Psoas muscle (tissue), 7 donors: ENCODE measurements at regions not wholly inside any gene's neighbourhood (a gene's known extent, or its start where the extent isn't known, plus 50 kb on each side); places are given as distances from the start of the nearest gene placed in this dataset.

Source experiments
- ATAC-seq, 4 donors: fragments of 200-7000 bp; cut with Tn5 transposase; one replicate each; pipeline ENCODE4 v1.9.1; 2020; ENCODE audit warnings: moderate library complexity in 3 of 4, mild to moderate bottlenecking in 2 of 4
- DNase-seq, 2 donors: peaks; one replicate each; pipeline ENCODE4 v3.0.0-alpha.2; 2020
- H3K27ac ChIP-seq: fragments of 200-600 bp; one replicate; pipeline ENCODE4 v1.8.0; 2022
- H3K27me3 ChIP-seq, 3 donors: fragments of 200-600 bp in 1 of 3; one replicate each; pipeline versions ENCODE4 v1.6.1 to v1.8.0; 2013 to 2022; ENCODE audit warnings: low read length in 2 of 3, mild to moderate bottlenecking in 2 of 3, moderate library complexity in 1 of 3; ENCODE audit not compliant: insufficient read depth in 3 of 3
- H3K36me3 ChIP-seq, 2 donors: fragments of 200-600 bp in 1 of 2; one replicate each; pipeline versions ENCODE4 v1.6.1 to v1.8.0; 2013 to 2022; ENCODE audit warnings: low read depth in 1 of 2, mild to moderate bottlenecking in 1 of 2, moderate library complexity in 1 of 2; ENCODE audit not compliant: insufficient read depth in 1 of 2
- H3K4me1 ChIP-seq: fragments of 200-600 bp; one replicate; pipeline ENCODE4 v1.8.0; 2022
- H3K4me3 ChIP-seq: fragments of 200-600 bp; one replicate; pipeline ENCODE4 v1.8.0; 2022; ENCODE audit warnings: mild to moderate bottlenecking
- H3K9me3 ChIP-seq: fragments of 200-600 bp; one replicate; pipeline ENCODE4 v1.8.0; 2022
- CTCF ChIP-seq: fragments of 200-600 bp; IDR thresholded peaks from one replicate; pipeline ENCODE4 v1.8.0; 2022; ENCODE audit warnings: antibody characterized with exemption
- WGBS, 3 donors: extraction: QIAGEN DNeasy Blood & Tissue Kit; methylation state at CpG; one replicate each; pipeline versions ENCODE4 v1.1.6 to v1.1.7; 2013; 5-methylcytosine and 5-hydroxymethylcytosine counted together
- intact Hi-C, 2 donors: fragments of 100-400 bp; cut with DNase I; formaldehyde crosslinking; loops; one replicate each; pipeline versions ENCODE4 v1.11.0 to v1.14.2; 2022
- donor health status: healthy with polysubstance abuse.
- donor health status: DM: no; HTN: no; CAD: no; lungs with moderate emphysema.
- donor health status: Bipolar disorder and iron deficiency.
- donor health status: healthy.
- donor health status: DM: yes; HTN: yes; CAD: no.
- donor health status: DM: no; HTN: no; CAD: no.
- donor health status: DM: yes; HTN: yes; CAD: no.

DNA sequence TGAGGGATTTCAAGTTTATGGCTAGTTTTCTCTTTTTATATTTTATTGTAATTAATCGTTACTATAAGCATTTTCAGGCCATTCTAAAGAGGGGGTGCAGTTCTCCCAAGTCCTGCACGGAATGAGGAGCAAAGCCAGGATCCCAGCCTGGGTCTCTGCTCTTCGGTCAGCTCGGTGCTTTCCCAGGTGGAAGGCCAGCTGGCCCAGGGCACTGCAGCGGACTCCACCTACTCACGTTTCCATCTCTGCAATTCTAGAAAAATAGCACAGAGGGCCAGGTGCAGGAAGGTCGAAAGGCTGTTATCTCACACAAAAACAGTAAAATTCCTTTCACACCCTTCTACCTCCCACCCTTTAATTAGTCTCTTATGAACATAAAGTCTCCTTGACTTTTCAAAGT lies 59.5 kb upstream of the HES1 start:
- no peaks in the 10 kb centered on the region for H3K36me3 ChIP-seq
- H3K9me3 ChIP-seq: no peaks in the 10 kb centered on the region
- no peak for TF ChIP-seq CTCF
- no peak overlapping the region for H3K27ac ChIP-seq
- H3K4me1 ChIP-seq: peaks cover 4% of the 10 kb centered on the region
- H3K27me3 ChIP-seq: no peaks in the 10 kb centered on the region
- no peak overlapping the region for H3K4me3 ChIP-seq
- intact Hi-C loops: no loop called here
- ATAC-seq (no peak), DNase-seq (no peak)
- WGBS, 3 donors: 43 to 47% (median 45%) methylated on average over 7 of the region's 7 CpGs

- WGBS, 3 donors: 88 to 89% (median 88%) methylated on average over 2 of the region's 2 CpGs
- no peak for ATAC-seq
These were observed 58.3 kb upstream of the HES1 start for GRCh38 chr3:194077602-194078001.

GRCh38 chr3:194078045-194078821 lies 57.7 kb upstream of the HES1 start:
- DNase-seq (no peak), ATAC-seq (no peak)
- intact Hi-C loops: no loop called here
- H3K9me3 ChIP-seq: no peaks in the 10 kb centered on the region
- TF ChIP-seq CTCF: no peak
- H3K4me3 ChIP-seq: no peak overlapping the region
- peaks cover 10% of the 10 kb centered on the region for H3K4me1 ChIP-seq
- no peaks in the 10 kb centered on the region for H3K36me3 ChIP-seq
- no peak overlapping the region for H3K27ac ChIP-seq
- no peaks in the 10 kb centered on the region for H3K27me3 ChIP-seq
- WGBS, 3 donors: 55 to 69% (median 57%) methylated on average over 8 of the region's 8 CpGs

More at GRCh38 chr3:194077602-194078001, 58.3 kb upstream of the HES1 start:
- H3K9me3 ChIP-seq: no peaks in the 10 kb centered on the region
- H3K36me3 ChIP-seq: no peaks in the 10 kb centered on the region
- DNase-seq: no peak
- H3K27ac ChIP-seq: no peak overlapping the region
- no peak overlapping the region for H3K4me3 ChIP-seq
- no peaks in the 10 kb centered on the region for H3K27me3 ChIP-seq
- intact Hi-C loops: no loop called here
- no peak for TF ChIP-seq CTCF
- H3K4me1 ChIP-seq: peaks cover 6% of the 10 kb centered on the region

GRCh38 chr3:194079702-194080172 lies 56.2 kb upstream of the HES1 start:
- no peaks in the 10 kb centered on the region for H3K36me3 ChIP-seq
- ATAC-seq (no peak), DNase-seq (no peak)
- WGBS, 3 donors: 87 to 93% (median 93%) methylated on average over 14 of the region's 14 CpGs
- no peak overlapping the region for H3K27ac ChIP-seq
- intact Hi-C loops: no loop called here
- no peaks in the 10 kb centered on the region for H3K27me3 ChIP-seq
- no peak overlapping the region for H3K4me3 ChIP-seq
- H3K9me3 ChIP-seq: no peaks in the 10 kb centered on the region
- no peak for TF ChIP-seq CTCF
- peaks cover 10% of the 10 kb centered on the region for H3K4me1 ChIP-seq

- Histone ChIP-seq H3K27ac (no peak overlapping the region), H3K36me3 (no peaks in the 10 kb centered on the region), H3K4me1 (peaks cover 10% of the 10 kb centered on the region), H3K9me3 (no peaks in the 10 kb centered on the region), H3K4me3 (no peak overlapping the region), H3K27me3 (no peaks in the 10 kb centered on the region)
- 59 to 73% (median 73%) methylated on average over 7 of the region's 7 CpGs for WGBS, 3 donors
- DNase-seq: no peak
- TF ChIP-seq CTCF: no peak
- no peak for ATAC-seq
- intact Hi-C loops: no loop called here
These were observed 55.5 kb upstream of the HES1 start for GRCh38 chr3:194080436-194080835.
